Naive B cell (primary cell): ENCODE measurements at regions not wholly inside any gene's neighbourhood (a gene's known extent, or its start where the extent isn't known, plus 50 kb on each side); places are given as distances from the start of the nearest gene placed in this dataset.

Experiments
- ATAC-seq, 2 donors: fragments of 150-1000 bp; cut with Tn5 transposase; 2 replicates each; pipeline ENCODE4 v1.10.0; 2021; ENCODE audit warnings: low read depth in 2 of 2, mild to moderate bottlenecking in 2 of 2, moderate library complexity in 2 of 2
- DNase-seq: peaks from one replicate; pipeline ENCODE4 v3.0.0; 2022
- H3K27ac Mint-ChIP-seq, 6 donors: one replicate each; pipeline ENCODE4 v1.8.0; 2020 to 2022; ENCODE audit warnings: mild to moderate bottlenecking in 6 of 6, mixed read lengths in 6 of 6, moderate library complexity in 5 of 6, inconsistent platforms in 2 of 6
- H3K27me3 Mint-ChIP-seq, 3 donors: one replicate each; pipeline ENCODE4 v1.8.0; 2021 to 2022; ENCODE audit warnings: mixed read lengths in 3 of 3, mild to moderate bottlenecking in 1 of 3
- H3K36me3 Mint-ChIP-seq, 2 donors: one replicate each; pipeline ENCODE4 v1.8.0; 2020 to 2022; ENCODE audit warnings: mixed read lengths in 2 of 2, inconsistent platforms in 1 of 2, mild to moderate bottlenecking in 1 of 2
- H3K4me1 Mint-ChIP-seq, 3 donors: one replicate each; pipeline ENCODE4 v1.8.0; 2020 to 2022; ENCODE audit warnings: mixed read lengths in 3 of 3, inconsistent platforms in 1 of 3, mild to moderate bottlenecking in 1 of 3, moderate library complexity in 1 of 3
- H3K4me3 Mint-ChIP-seq, 8 donors: one replicate each; pipeline ENCODE4 v1.8.0; 2020 to 2022; ENCODE audit warnings: mild to moderate bottlenecking in 8 of 8, mixed read lengths in 8 of 8, moderate library complexity in 8 of 8, inconsistent platforms in 2 of 8
- H3K9me3 Mint-ChIP-seq, 7 donors: one replicate each; pipeline ENCODE4 v1.8.0; 2020 to 2022; ENCODE audit warnings: mixed read lengths in 7 of 7, mild to moderate bottlenecking in 5 of 7, inconsistent platforms in 2 of 7, moderate library complexity in 1 of 7

DNA sequence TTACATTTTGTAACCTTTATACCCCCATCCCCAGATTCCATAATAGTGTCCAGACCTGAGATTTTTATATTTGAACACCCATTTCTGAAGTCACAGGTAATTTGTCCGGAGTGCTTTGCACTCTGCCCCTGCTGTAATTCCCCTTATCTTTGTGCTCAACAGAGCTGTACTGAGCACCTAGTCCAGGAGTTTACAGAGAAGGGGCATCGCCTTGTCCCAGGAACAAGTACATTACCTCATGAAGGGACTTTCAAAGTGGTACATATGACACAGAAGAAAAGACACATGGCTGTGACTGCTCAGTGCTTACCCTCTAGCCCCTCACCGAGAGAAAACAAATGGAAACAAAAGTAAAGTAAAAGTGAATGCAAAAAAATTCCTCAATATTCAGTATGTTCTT lies 373.5 kb downstream of the SOX11 start:
- no peak for DNase-seq
- Mint-ChIP-seq H3K27ac (no peak overlapping the region), H3K9me3 (no peaks in the 10 kb centered on the region), H3K27me3 (peaks cover 0 to 21% (median 0%) of the 10 kb centered on the region in 3 donors), H3K36me3 (no peaks in the 10 kb centered on the region), H3K4me3 (no peak overlapping the region), H3K4me1 (no peaks in the 10 kb centered on the region)
- ATAC-seq, result no peak

DNA sequence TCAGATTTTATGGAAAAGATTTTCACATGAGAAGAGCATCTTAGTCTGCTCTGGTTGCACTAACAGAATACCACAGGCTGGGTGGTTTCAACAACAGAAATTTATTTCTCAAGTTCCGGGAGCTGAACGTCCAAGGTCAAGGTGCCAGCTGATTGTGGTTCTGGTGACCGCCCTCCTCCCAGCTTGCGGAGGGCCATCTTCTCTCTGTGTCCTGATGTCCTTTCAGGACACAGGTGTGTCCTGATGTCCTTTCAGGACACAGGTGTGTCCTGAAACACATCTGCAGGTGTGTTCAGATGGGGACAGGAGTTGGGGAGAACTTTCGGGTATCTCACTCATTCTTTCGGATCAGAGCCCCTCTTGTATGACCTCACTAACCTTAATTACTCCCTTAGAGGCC lies 374.9 kb downstream of the SOX11 start:
- Mint-ChIP-seq H3K27ac (no peak overlapping the region), H3K4me1 (no peaks in the 10 kb centered on the region), H3K4me3 (no peak overlapping the region), H3K9me3 (no peaks in the 10 kb centered on the region), H3K27me3 (peaks cover 0 to 21% (median 0%) of the 10 kb centered on the region in 3 donors), H3K36me3 (no peaks in the 10 kb centered on the region)
- ATAC-seq, result no peak
- DNase-seq, result no peak

DNA sequence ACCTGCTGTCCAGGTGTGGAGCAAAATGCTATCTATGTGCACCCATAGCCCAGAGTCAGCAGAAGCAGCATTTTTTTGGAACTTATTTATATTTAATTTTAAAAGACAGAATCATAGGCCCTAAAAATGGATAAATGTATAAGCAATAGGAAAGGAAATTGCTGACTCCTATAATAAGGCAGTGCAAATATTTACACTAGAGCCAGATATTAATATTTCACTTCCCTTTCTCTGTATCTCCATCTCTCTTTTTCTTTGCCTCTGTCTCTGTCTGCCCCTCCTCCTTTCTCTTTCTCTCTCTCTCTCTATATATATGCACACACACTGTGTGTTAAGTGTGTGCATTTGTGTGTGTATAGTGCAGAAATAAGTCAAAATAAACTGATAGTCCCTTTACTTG lies 375.6 kb downstream of the SOX11 start:
- ATAC-seq (no peak), DNase-seq (no peak)
- peaks cover 0 to 19% (median 0%) of the 10 kb centered on the region in 3 donors for H3K27me3 Mint-ChIP-seq
- H3K4me3 Mint-ChIP-seq, result no peak overlapping the region
- no peak overlapping the region for H3K27ac Mint-ChIP-seq
- H3K4me1 Mint-ChIP-seq, result no peaks in the 10 kb centered on the region
- no peaks in the 10 kb centered on the region for H3K9me3 Mint-ChIP-seq
- no peaks in the 10 kb centered on the region for H3K36me3 Mint-ChIP-seq

DNA sequence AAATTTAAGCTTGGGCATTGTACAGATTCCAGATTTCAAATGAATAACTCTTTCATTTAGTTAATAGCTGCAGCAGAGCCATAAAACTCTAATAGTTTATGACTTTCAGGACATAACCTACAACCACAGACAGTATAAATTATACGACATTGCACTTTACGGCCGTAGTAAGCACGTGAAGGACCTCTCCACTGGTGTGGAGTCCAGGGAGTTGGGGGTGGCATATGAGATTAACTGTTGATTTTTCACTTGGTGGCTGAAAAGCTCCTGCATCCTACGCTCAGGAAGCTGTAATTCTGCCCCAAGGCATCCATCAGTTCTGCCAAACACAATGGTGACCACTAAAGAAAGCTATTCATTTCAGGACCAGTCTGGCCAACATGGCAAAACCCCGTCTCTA lies 376.2 kb downstream of the SOX11 start:
- Mint-ChIP-seq H3K27ac (no peak overlapping the region), H3K27me3 (peaks cover 0 to 14% (median 0%) of the 10 kb centered on the region in 3 donors), H3K36me3 (no peaks in the 10 kb centered on the region), H3K4me1 (no peaks in the 10 kb centered on the region), H3K9me3 (no peaks in the 10 kb centered on the region), H3K4me3 (no peak overlapping the region)
- DNase-seq (no peak), ATAC-seq (no peak)

DNA sequence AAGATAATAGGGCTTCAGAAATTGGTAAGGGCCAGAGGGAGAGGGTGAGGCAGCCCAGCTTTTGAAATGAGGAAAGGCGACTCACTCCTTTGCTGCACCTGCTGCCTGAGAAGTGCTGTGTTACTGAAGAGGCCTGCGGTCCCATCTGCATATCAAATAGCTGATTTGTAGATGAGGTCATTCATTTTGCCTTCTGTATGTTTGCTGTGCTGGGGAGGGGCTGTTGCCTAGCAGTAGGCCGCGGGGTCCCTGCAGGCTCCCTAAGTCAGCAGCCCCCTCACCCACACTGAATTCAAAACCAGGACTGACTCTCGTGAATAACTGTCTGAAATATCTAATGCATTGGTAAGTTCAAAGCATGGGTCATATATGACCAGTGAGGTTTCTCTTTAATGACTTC lies 377.2 kb downstream of the SOX11 start:
- Mint-ChIP-seq H3K36me3 (no peaks in the 10 kb centered on the region), H3K9me3 (no peaks in the 10 kb centered on the region), H3K4me1 (no peaks in the 10 kb centered on the region), H3K27ac (no peak overlapping the region), H3K4me3 (no peak overlapping the region), H3K27me3 (peaks cover 0 to 20% (median 0%) of the 10 kb centered on the region in 3 donors)
- DNase-seq, result no peak
- no peak for ATAC-seq

DNA sequence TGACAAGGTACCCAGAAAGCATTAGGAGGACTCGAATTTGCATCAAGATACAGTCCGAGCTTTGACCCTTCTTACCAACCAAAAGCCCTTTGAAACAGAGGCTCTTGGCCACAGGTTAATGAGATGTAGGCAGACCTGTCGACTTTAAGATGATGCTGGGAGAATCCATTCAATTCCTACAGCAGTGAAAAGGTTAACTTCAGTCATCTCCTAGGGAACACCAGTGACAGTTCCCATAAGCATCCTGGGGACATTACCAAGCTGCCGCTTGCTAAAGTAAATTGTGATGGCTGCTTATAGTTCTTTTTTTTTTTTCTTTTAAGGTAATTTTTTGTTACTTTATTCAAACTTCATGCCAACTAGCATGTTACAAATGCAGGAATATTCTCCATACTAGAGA lies 379.3 kb downstream of the SOX11 start:
- H3K4me3 Mint-ChIP-seq, result no peak overlapping the region
- no peak overlapping the region for H3K27ac Mint-ChIP-seq
- no peaks in the 10 kb centered on the region for H3K9me3 Mint-ChIP-seq
- no peaks in the 10 kb centered on the region for H3K4me1 Mint-ChIP-seq
- peaks cover 0 to 16% (median 0%) of the 10 kb centered on the region in 3 donors for H3K27me3 Mint-ChIP-seq
- ATAC-seq (no peak), DNase-seq (no peak)
- no peaks in the 10 kb centered on the region for H3K36me3 Mint-ChIP-seq

DNA sequence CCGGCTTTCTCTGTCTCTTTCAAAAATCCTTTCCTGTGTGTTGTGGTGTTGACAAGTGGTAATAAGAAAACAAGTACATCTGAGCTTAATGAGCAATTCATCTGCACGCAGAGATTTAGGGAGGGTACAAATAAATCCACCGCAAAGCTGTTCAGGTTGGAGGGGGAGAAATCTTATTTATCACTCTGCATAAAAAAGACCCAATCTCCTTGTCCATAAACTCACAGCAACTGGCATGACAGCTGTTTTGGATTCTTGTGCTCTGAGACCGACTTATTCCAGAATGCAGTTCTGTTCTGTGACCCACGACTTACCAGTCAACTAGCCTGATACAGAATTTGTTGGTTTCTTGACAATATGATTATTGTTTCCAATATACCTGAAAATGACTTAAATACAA lies 380.1 kb downstream of the SOX11 start:
- ATAC-seq, result no peak

DNA sequence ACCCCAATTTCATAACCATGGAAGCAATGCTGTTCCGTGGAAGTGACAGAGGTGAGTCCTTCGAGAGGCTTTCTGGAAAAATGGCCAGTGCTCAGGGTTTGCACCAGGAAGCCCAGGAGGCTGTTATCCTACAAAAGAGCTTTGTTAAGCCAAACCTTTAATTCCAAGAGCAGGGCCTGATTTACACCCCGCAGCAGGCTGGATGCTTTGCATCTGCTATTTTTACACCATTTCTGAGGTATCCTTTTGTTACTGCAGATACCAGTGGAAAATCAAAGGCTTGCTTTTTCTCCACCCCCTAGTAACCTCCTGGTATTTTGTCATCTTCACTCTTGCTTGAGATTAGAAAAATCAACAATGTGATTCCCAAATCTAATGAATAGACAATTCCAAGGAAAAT lies 380.6 kb downstream of the SOX11 start:
- Mint-ChIP-seq H3K27ac (no peak overlapping the region), H3K9me3 (no peaks in the 10 kb centered on the region), H3K36me3 (no peaks in the 10 kb centered on the region), H3K27me3 (peaks cover 0 to 16% (median 0%) of the 10 kb centered on the region in 3 donors), H3K4me1 (no peaks in the 10 kb centered on the region), H3K4me3 (no peak overlapping the region)
- ATAC-seq (no peak), DNase-seq (no peak)

More for the DNA sequence above, 380.1 kb downstream of the SOX11 start:
- H3K4me1 Mint-ChIP-seq, result no peaks in the 10 kb centered on the region
- H3K4me3 Mint-ChIP-seq, result no peak overlapping the region
- H3K27me3 Mint-ChIP-seq, result peaks cover 0 to 16% (median 0%) of the 10 kb centered on the region in 3 donors
- H3K9me3 Mint-ChIP-seq, result no peaks in the 10 kb centered on the region
- no peaks in the 10 kb centered on the region for H3K36me3 Mint-ChIP-seq
- no peak overlapping the region for H3K27ac Mint-ChIP-seq
- DNase-seq, result no peak

DNA sequence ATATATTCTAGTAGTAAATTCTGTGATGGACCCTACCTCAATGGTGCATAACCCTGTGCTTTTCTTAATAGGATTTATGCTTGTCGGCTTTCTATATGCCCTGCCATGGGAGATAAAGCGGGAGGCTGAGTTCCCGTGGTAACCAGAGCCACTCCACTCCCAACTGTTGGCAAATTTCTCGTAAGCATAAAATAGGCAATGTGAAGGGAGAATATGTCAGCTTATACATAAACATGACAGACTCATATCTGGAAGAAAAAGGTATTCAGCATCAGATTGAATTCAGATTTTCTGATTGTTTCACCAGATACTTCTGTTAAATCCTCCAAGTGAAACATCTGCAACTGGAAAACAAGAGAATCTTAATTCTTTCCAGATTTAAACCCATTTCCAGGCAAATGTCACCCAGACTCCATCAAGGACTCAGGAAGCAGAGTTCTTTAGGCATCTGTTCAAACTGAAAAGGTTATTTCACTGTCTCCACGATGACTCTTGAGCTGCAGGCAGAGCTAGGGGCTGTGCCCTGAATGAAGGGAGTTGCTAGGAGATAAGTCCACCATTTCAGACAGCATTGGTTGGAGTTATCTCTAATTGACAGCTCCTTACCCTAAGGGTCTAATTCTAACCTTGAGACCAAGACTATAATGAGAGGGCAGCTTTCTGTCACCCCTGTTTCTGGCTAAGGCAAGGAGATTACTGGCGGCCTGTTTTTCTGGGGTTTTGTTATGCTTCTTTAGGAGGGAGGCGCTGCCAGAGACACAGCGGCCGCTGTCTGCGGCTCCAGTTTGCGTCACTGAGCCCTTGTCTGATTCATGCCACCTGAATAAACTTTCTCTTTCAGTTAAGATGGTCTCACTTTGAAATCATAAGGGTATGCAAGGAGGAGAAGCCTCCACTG lies 381.3 kb downstream of the SOX11 start:
- Mint-ChIP-seq H3K27ac (no peak overlapping the region), H3K36me3 (no peaks in the 10 kb centered on the region), H3K4me3 (peak overlapping the region in 1 of 8 donors; percentile 41), H3K4me1 (no peaks in the 10 kb centered on the region), H3K9me3 (no peaks in the 10 kb centered on the region), H3K27me3 (peaks cover 0 to 16% (median 0%) of the 10 kb centered on the region in 3 donors)
- no peak for DNase-seq
- no peak for ATAC-seq

DNA sequence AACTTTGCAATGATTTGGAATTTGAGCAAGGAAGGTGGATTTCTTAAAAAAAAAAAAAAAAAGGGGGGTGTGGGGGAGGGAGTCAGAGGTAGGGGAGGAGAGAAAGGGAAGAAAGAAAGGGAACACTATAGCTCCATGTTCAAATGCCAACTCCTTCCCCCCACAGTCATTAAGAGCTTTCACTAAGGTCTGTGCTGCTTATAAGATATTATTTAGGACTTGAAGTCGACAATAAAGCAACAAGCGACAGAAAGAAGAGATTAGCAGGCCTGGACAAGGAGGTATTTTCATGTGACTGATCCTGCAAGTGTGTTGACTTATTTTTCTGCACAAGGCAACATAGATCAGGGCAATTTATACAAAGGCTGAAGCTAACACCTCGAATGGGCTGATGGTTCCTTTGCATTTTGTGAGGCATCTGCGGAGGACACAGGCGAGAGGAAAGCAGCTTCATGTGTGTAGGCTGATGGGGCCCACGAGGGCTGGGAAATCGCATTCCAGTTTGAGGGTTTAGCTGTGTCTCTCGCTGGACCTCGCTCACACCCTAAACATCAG lies 382.0 kb downstream of the SOX11 start:
- H3K4me3 Mint-ChIP-seq, result peak overlapping the region in 1 of 8 donors; percentile 41
- DNase-seq, result no peak
- H3K4me1 Mint-ChIP-seq, result no peaks in the 10 kb centered on the region
- H3K27me3 Mint-ChIP-seq, result peaks cover 0 to 16% (median 0%) of the 10 kb centered on the region in 3 donors
- H3K36me3 Mint-ChIP-seq, result no peaks in the 10 kb centered on the region
- no peaks in the 10 kb centered on the region for H3K9me3 Mint-ChIP-seq
- H3K27ac Mint-ChIP-seq, result no peak overlapping the region
- no peak for ATAC-seq

DNA sequence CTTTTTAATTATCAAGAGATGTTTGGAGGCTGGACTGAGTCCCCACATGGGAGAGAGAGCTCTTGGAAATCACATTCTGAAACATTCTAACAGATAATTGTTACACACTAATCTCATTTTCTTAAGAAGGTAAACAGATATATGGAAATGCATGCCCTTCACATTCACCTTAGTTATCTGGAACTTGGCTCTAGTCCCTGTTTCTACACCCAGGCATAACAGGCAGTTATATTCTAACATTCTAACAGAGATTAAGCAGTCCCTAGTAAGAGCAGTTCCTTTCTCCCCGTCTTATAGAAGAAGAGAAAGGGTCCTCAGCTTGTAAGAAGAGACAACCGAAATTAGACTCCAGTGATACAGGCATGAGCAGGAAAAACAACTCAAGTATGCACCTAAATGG lies 385.4 kb downstream of the SOX11 start:
- Mint-ChIP-seq H3K4me3 (no peak overlapping the region), H3K27ac (peak overlapping the region in 1 of 6 donors; percentile 3), H3K27me3 (peaks cover 0 to 6% (median 0%) of the 10 kb centered on the region in 3 donors), H3K4me1 (no peaks in the 10 kb centered on the region), H3K9me3 (peaks cover 0 to 4% (median 0%) of the 10 kb centered on the region in 7 donors), H3K36me3 (no peaks in the 10 kb centered on the region)
- no peak for ATAC-seq
- no peak for DNase-seq

DNA sequence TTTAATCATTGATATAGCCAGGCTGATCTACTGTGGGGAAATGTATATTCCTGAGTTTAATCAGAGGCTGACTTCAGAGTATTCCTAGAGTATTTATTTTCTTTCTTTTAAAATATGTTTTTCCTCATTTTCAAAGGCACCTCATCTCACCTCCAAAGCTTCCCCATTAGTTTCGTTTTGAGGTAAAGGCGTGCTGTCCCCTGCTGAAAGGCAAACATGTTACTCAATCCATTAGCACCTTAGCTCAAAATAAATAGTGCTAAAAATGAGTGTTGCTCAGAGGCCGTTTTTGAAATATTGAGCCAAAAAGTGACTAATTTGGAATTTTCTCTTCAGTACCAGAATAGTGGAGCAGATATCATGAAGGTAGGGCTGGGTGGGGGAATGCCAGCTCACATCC lies 386.2 kb downstream of the SOX11 start:
- DNase-seq, result no peak
- Mint-ChIP-seq H3K27ac (no peak overlapping the region), H3K27me3 (peaks cover 0 to 9% (median 0%) of the 10 kb centered on the region in 3 donors), H3K4me3 (no peak overlapping the region), H3K4me1 (no peaks in the 10 kb centered on the region), H3K36me3 (no peaks in the 10 kb centered on the region), H3K9me3 (peaks cover 0 to 4% (median 0%) of the 10 kb centered on the region in 7 donors)
- no peak for ATAC-seq

DNA sequence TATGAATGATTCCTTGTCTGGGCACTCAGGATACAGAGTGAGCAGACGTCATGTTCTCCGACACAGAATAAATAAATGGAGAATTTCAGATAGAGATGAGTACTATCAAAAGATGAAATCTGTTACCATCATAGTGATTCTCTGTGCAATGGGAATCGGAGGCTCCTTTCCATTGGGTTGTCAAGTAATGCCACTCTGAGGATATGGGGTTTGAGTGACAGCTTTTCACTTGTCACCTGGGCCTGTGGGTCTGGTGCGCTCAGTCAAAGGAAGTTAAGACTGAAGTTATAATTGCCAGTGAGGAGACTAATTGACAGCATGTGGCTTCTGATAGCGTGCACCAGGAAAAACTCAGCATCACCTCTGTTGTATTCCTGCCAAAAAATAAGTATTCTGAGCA lies 387.2 kb downstream of the SOX11 start:
- no peak for DNase-seq
- Mint-ChIP-seq H3K27ac (no peak overlapping the region), H3K36me3 (no peaks in the 10 kb centered on the region), H3K4me1 (no peaks in the 10 kb centered on the region), H3K4me3 (no peak overlapping the region), H3K27me3 (peaks cover 0 to 4% (median 0%) of the 10 kb centered on the region in 3 donors), H3K9me3 (peaks cover 0 to 4% (median 0%) of the 10 kb centered on the region in 7 donors)
- ATAC-seq, result no peak
